Glomerular endothelial cell (primary cell): ENCODE measurements at regions not wholly inside any gene's neighbourhood (a gene's known extent, or its start where the extent isn't known, plus 50 kb on each side); places are given as distances from the start of the nearest gene placed in this dataset.

Source experiments
- DNase-seq: peaks from one replicate; pipeline ENCODE4 v3.0.0-alpha.2; 2011; ENCODE audit warnings: low read depth, low spot score; ENCODE audit errors: extremely low read depth

DNA sequence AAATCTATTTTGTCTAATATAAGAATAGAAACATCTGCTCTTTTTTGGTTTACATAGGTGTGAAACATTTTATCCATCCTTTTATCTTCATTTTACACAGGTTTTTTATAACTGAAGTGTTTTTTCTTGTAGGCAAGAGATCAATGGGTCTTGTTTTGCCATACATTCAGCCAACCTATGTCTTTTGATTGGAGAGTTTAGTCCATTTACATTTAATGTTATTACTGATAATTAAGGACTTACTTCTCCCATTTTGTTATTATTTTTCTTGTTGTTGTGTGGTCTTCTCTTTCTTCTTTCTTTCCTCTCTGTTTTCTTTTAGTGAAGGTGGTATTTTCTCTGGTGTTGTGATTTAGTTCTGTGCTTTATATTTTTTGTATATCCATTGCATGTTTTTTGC lies 785.3 kb downstream of the ARAP2 start:
- no peak for DNase-seq

DNA sequence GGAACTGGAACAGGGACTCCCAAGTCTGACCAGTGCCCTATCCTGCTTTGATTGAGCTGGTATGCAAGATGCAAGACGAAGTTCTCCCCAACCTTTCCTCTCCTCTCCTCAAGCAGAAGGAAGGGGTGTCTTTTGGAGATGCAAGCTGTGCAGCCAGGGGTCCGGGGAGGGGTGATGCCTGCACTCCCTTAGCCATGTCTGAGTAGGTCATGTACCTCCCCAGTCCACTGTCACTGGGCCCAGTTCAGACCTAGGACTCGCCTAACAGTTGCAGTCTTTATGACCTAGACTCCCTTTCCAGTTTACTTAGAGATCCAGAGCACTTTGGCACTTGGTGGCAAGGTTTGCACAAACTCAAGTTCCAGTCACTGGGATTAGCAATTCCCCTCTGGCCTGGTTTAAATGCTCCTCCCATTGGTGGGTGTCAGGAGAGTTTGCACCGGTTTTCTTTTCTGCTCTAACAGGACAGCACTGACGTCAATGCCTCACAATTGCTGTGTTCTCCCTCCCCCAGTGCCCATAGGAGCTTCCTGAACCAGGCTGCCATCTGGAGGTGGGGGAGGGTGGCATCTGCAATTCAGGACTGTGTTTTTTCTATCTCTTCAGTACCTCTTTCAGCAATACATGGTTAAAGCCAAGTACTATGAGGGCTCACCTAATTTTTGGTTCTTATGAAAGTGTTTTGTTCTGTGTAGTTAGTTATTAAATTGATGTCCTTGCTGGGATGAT lies 782.2 kb downstream of the ARAP2 start:
- no peak for DNase-seq

DNA sequence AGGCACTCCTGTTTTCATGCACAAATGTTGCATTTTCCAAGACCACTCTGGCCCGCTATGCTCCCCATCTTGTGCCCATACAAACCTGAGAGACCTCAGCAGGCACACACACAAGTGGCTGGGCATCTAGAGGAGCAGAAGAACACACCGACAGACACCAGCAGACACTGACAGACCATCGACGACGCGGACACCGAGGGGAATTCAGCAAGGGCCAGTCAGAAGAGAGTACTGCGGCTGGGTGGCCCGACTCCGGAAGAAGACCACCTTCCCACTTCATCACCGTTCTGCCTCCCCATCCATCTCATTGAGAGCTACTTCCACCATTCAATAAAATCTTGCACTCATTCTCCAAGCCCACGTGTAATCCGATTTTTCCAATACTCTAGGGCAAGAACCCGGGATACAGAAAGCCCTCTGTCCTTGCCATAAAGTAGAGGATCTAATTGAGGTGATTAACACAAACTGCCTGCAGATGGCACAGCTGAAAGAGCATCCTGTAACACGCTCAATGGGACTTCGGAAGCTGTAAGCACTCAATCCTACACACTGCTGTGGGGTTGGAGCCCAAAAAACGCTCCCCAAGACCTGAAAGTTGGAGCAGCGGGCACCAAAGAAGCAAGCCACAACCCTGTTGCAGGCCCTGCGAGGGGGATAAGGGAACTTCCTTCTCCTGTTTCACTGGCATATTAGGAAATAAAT lies 780.9 kb downstream of the ARAP2 start:
- no peak for DNase-seq

DNA sequence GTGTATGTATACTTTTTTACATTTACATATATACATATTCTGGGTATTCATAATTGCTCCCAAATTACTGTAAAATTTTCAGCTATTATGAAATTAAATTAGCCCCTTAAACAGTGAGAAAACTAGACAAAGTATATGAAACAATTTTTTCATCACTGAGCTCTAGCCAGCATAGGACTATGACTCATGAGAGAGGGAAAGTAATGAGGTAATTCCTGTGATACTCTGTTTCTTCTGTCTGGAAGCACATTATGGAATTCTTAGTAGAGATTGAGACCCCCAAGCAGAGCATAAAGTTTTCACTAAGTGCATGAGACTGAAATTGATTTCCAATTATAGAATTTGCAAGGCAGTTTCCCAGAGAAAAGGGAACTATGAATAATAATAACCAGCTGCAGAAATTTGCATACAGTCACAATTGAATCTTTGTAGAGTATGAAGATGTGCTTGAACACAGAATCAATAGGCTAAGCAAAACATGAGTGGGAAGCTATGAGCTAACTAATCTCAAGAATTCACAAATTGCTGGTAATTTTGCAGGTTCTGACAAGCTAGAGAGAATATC lies 779.3 kb downstream of the ARAP2 start:
- DNase-seq: no peak

DNA sequence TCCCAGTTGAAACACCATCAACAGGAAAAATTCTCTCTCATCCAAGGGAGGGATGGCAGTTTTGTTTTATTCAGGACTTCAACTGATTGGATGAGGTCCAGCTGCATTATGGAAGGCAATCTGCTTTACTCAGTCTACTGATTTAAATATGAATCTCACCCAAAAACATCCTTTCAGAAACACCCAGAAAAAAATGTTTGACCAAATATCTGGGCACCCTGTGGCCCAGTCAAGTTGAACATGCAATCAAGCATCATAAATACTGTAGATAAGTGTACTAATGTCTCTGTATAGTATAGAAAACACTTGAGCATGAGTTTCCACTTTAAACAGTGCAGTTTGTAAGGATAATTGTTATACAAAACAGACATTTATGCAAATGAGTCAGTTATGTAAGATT lies 753.2 kb downstream of the ARAP2 start:
- DNase-seq: no peak

DNA sequence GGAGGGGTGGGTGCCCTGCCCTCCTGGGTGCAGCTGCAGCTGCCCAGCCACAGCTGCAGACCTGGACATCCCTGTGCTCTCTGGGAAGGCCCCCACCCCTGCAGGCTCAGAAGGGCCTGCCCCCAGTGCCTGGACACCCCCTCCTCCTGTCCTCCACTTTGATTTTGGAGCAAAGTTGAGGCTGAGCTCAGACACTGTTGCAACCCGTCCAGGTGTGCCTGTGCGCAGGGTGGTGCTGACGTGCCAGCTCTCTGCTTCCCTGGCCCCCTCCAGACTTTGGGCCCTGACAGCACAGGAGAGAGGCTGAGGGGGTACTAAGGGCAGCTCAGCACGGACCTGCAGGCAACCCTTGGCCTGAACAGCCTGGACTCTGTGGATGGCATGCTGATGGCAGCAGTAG lies 750.3 kb downstream of the ARAP2 start:
- DNase-seq: no peak

DNA sequence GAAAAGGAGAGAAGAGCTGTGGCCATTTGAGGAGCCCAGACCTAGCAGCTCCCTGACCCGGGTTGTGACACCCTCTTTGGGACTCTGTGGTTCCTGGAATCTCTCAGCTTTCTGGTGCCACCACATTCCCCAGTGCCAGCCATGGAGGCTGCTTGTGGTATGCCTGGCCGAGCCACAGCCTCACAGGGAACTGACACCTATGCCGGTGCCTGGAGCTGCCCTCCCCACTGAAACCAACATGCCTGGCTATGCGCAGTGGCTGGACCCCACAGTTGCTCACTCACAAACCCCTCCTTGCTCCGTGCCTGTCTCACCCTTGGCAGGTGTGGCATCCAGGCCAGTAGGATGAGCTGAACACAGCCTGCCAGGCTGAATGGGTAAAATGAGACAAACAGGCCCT lies 749.4 kb downstream of the ARAP2 start:
- DNase-seq: no peak

DNA sequence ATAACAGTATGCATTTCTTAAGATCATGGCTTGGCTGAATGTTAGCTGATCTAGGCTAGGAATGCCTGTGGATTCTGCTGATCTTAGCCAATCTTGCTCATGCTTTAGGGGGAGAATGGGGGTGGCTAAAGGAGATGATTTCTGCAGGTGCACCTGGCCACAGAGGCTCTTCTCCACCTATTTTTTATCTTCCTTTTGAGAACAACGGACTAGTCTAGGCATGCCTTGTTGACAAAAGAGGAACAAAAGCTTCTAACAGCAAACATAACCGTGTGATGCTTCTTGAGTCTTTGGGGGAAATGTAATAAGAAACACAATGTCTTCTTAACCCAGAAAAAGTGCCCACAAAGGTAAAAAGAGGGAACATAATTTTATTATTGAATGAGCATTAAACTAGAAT lies 743.5 kb downstream of the ARAP2 start:
- DNase-seq: no peak

DNA sequence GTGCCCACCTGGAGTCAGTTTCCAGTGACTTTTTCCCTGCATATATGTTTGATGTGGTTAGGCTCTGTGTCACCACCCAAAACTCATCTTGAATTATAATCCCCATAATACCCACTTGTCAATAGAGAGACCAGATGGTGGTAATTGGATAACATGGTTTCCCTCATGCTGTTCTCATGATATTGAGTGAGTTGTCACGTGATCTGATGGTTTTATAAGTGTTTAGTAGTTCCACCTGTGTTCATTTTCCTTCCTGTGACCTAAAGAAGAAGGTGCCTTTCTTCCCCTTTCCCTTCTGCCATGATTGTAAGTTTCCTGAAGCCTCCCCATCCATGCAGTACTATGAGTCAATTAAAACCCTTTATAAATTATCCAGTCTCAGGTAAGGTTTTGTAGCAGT lies 740.9 kb downstream of the ARAP2 start:
- no peak for DNase-seq

DNA sequence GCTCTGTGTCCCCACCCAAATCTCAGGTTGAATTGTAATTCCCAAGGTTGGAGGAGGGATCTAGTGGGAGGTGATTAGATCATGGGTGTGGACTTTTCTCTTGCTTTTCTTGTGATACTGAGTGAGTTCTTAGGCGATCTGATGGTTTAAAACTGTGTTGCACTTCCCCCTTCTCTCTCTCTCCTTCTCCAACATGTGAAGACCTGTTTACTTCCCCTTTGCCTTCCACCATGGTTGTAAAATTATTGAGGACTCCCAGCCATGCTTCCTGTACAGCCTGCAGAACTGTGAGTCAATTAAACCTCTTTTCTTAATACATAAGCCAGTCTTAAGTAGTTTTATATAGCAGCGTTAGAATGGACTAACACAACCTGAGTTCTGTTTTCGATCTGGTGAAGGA lies 738.2 kb downstream of the ARAP2 start:
- DNase-seq: no peak

DNA sequence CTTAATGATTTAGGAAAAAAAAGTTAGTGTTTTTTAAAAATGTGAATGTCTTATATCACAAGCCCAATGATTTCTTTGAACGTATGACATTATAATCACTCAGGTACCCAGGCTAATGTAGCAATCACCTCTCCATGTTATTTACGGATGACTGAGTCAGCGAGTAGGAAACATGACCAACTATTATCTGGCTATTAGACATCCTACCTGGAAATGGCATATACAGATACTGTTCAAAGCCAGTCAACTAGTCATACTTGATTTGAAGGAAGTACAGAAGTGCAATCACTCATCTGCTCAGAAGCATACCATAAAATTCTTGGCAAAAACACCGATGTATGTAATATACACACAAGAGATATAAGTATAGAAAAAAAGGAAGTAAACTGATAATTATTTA lies 732.5 kb downstream of the ARAP2 start:
- DNase-seq: no peak

DNA sequence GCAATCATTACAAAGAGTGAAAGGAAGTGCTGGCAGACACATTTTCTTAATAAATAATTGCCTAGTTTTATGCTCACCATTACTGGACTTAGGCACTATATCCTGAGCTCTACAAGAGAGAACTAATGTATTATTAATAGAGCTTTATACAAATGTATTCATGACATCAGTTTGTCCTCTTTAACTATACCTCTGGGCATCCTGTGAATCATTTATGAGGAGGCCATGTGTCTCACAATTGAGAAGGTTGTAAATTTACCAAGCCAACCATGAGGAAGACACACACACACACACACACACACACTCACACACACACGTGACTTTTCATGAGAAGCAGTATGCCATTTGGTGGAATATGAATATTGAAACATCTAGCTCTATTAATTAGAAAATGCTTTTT lies 728.2 kb downstream of the ARAP2 start:
- no peak for DNase-seq

DNA sequence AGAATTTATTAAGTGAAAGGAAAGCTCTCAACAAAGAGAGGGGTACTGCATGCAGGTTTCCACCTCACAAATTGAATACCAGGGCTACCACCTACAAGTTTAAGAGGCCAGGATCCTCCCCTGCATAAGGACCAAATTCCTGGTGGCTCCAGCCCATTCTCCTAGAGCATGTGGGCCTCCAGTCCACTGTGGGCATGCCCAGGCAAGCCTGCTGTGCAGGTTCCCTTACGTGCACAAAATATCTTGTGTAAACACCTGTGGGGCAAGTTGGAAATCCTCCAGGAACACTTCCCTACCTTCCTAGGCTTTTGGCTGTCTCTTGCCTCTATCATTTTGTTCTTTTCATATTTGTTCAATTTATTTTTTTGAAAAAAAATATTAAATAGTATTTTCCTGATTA lies 724.3 kb downstream of the ARAP2 start:
- DNase-seq: no peak

DNA sequence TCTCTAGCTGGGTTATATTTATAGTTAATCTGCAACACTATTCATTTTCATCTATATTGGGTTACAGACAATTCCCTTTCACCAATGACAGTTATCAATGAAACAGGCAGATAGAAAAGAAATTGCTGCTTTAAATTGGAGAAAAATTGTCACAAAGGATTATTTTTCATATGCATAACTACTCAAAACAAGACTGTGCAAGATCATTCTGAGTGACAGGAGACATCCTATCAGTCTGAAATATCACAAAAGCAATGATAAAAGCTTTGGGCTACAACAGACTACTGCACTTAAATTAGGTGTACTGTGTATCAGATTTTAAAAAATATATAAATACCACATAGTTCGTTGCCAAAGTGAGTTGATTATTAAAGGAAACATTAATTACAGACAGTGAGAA lies 722.6 kb downstream of the ARAP2 start:
- no peak for DNase-seq

DNA sequence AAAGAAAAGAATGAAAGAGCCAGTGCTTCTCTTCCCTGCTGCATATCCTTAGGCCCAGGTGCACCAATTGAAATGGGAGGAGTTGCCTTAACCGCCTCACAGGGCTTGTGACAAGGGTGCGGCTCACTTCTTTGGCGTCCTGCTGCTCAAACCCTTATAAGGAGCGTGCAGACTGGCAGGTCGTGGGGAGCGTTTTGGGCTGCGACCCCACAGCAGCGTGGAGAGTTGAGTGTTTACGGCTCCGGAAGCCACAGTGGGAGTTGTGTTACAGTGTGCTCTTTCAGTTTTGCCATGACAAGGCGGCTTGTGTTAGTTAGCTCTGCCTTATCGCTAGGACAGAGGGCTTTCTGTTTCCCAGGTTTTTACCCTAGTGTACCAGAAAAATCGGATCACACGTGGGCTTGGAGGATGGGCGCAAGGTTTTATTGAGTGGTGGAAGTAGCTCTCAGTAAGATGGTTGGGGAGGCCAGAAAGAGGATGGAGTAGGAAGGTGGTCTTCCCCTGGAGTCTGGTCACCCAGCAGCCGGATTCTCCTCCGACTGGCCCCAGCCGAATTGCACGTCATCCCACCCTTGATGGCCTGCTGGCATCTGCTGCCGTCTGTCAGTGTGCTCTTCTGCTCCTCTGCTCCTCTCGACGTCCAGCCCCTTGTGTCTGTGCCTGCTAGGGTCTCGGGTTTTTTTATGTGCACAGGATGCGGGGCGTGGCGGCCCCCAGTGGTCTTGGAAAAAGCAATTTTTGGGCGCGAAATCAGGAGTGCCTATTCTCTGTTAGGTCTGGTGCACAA lies 718.9 kb downstream of the ARAP2 start:
- DNase-seq: no peak

DNA sequence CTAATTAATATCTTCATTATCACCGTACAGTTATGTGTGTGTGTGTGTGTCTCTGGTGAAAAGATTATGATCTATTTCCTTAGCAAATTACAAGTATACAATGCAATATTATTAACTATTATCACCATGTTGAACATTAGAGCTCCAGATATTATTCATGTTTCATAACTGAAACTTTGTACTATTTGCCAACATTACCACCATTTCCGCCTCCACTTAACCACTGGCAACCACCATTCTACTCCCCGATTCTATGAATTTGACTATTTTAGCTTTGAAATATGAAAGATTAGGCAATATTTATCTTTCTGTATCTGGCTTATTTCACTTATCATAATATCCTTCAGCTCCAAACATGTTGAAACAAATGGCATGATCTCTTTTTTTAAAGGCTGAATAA lies 717.9 kb downstream of the ARAP2 start:
- no peak for DNase-seq

DNA sequence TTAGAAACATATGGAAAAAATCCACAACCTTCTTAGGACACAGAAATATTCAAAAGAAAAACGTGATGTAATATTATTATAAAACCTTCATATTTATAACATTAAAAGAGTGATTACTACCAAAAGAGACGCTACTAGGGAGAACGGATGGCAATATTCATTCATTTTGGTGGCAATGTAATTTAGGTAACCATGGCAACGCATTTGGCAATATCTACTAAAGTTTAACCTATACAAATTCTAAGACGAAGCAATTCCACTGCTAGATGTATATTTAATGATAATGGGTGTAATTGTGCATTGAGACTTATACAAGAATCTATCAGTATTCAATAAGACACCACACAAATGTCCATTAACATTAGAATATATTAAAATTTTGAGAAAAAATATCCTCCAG lies 709.4 kb downstream of the ARAP2 start:
- no peak for DNase-seq

DNA sequence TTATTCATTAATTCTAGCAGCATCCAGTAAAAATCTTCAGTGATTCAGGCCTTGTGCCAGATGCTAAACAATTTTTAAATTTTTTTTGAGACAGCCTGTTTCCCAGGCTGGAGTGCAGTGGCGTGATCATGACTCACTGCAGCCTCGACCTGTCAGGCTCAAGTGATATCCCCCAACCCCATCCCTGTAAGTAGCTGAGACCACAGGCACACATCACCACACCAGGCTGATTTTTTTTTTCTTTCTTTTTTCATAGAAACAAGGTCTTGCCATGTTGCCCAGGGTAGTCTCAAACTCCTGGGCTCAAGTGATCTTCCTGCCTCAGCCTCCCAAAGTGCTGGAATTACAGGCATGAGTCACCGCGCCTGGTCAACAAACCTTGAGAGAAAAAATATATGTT lies 705.5 kb downstream of the ARAP2 start:
- DNase-seq: no peak

DNA sequence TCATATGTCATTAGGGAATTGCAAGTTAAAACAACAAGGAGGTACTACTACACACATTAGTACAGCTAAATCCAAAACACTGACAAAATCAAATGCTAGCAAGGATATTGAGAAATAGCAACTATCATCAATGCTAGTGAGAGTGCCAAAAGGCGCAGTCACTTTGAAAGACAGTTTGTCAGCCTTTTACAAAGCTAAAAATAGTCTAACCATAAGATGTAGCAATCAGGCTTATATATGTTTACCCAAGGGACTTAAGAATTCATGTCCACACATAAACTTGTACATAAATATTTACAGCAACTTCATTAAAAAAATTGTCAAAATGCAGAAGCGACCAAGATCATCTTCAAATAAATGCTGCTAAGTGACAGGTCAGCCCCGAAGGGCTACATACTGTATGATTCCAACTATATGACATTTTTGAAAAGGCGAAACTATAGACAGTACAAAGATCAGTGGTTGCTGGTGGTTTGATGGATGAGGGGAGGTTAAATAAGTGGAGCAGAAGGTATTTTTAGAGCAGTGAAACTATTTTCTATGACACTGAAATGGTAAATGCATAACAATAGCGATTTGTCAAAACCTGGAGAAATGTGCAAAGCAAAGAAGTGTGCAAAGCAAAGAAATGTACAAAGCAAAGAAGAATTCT lies 704.8 kb downstream of the ARAP2 start:
- no peak for DNase-seq

DNA sequence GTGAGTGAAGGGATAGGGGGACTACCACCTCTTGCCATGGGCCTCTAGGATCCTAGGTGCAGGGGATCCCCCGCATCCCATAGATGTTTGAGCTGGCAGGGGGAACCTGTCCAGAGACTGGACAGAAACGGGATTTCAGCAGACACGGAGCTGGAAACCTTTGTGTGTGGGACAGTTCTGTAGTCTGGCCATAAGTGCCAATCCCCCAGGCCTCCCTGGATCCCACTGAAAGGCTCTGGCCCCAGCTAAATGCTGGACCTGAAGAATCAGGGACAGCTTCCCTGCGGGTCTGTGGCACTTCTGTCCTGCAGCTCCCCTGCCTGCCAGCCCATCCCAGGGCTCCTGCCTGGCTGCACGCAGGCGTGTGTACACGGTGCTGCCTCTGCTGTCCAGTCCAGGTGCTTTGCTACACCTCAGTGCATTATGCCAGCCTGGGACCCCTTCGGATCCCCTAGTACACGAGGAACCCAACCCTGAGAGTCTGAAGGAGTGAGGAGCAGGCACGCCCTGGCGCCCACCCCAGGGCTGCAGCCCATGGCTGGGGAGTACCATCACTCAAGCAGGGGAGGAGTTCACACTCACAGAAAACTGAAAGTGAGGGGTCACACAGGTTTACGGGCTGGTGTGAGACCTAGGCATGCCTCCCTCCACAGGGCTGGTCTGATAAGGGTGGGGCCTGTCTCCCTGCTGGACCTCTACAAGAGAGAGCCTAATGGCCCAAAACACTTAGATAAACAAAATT lies 703.0 kb downstream of the ARAP2 start:
- DNase-seq: no peak

DNA sequence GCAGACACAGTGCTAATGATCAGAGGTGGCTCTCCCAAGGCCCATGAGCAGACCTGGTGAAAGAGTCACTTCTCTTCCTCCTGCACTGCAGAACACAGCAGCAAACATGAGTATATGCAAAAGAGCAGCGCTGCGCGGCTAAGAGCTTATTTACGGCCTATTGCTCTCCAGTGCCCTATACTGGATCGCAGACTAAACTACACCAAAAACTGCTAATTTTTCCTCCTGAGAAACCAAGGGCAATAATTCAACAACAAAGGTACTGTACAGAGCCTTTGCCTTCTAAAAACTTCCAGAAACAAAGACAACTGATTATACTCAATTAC lies 702.5 kb downstream of the ARAP2 start:
- DNase-seq: no peak
